ENCODE measurements at regions not wholly inside any gene's neighbourhood (a gene's known extent, or its start where the extent isn't known, plus 50 kb on each side); places are given as distances from the start of the nearest gene placed in this dataset.

GRCh38 chr3:118828351-118828750, 206.3 kb downstream of the IGSF11 start:
- Histone ChIP-seq H2AFZ (no peak overlapping the region), H3K27ac (ENCODE audit: low read depth) (no peak overlapping the region), H3K27me3 (ENCODE audit: insufficient read depth) (no peaks in the 10 kb centered on the region), H3K79me2 (replicated peaks; ENCODE audit: insufficient read depth) (no peaks in the 10 kb centered on the region), H3K36me3 (ENCODE audit: insufficient read depth) (no peaks in the 10 kb centered on the region), H3K4me1 (ENCODE audit: insufficient read depth) (no peaks in the 10 kb centered on the region), H3K9me2 (ENCODE audit: insufficient read depth) (0 out of 2 replicates have a peak, but pooled peaks cover 3% of the 10 kb centered on the region), H4K20me1 (replicated peaks; ENCODE audit: insufficient read depth) (no peaks in the 10 kb centered on the region), H3K4me3 (no peak overlapping the region), H3K4me2 (no peak overlapping the region), H3F3A (replicated peaks; ENCODE audit: low read depth) (no peaks in the 10 kb centered on the region)
- Mint-ChIP-seq H3K9me3 (no peaks in the 10 kb centered on the region), H3K27me3 (ENCODE audit: insufficient read depth, low read depth, poor library complexity) (peaks cover 3% of the 10 kb centered on the region), H3K36me3 (ENCODE audit: low read depth) (no peaks in the 10 kb centered on the region), H3K4me1 (no peaks in the 10 kb centered on the region), H3K27ac (no peak overlapping the region), H3K4me3 (no peak overlapping the region)
- ATAC-seq (no peak), DNase-seq (ENCODE audit: low spot score) (no peak)
- TF ChIP-seq ZNF462 (CRISPR knock-in tag; IDR thresholded peaks at IDR 0.05), result no peak
- TF ChIP-seq STAT1 (IDR thresholded peaks at IDR 0.05; ENCODE audit: unreplicated experiment), result no peak
- TF ChIP-seq REST (IDR thresholded peaks at IDR 0.05; ENCODE audit: unreplicated experiment), result no peak

All from GM23338 (cell line).